Activated T-cell treated with anti-CD3 and anti-CD28 coated beads for 4 hours (primary cell): ENCODE measurements at regions not wholly inside any gene's neighbourhood (a gene's known extent, or its start where the extent isn't known, plus 50 kb on each side); places are given as distances from the start of the nearest gene placed in this dataset.
"Not testable (repeated sequence)": the region's sequence is repeated elsewhere in the genome, so short reads cannot be mapped to it uniquely, and the experiment has no call there.

ENCODE experiments used
- DNase-seq: peaks from one replicate; pipeline ENCODE4 v3.0.0-alpha.2; 2020

DNA sequence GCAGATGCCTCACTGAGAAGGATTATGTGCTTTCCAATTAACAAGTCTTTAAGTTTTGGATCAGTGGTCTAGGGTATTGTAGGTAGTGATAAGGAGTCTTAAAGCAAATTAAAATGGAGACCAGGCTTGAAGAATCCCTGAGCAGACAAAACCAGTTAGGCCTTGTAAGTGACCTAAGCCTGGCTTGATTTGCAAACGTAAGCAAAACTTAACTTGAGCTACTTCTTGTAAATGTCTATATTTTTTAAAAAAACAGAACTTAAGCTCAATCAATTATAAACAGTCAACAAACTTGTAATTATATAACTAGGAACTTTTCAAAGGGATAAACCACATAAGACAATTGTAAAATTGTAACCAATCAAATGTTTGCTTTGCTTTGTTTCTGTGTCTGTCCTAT, 72.7 kb upstream of the NALF2 start:
- no peak for DNase-seq

DNA sequence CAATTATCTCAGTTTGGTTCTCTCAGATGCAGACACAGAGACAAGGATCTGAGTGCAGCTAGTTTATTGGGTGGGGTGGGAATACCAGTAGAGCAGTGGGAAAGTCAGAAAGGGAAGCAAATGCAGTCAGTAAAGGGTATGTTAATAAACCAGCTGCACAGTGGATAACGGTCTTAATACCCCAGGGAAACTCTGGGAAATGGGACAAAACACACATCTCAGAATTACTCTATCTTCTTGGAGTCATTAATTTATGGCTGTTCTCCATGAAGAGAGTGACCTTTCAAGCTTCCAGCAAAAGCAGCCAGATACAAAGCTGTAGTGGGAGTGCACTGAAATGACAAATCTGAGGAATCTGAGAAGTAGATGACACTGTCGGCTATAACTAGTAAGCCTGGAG, 73.3 kb upstream of the NALF2 start:
- DNase-seq = no peak

GRCh38 chrX:69429339-69430015, 74.6 kb upstream of the NALF2 start:
- DNase-seq = no peak

DNA sequence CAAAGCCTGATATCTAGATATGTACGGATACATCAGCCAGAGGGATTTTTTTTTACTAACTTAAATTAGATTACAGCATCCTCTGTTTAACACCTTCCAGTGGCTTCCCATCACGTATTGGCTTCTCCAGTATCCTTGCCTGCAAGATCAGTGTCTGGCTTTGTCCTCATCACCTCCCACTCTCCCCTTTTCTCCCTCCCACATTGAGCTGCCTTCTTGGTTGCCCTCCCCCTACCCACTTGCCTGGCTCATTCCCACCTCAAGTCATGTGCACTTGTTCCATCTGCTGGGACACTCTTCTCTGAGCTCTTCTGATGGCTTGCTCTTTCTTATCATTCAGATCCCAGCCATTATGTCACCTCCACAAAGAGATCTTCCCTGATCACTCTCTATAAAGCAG, 75.9 kb upstream of the NALF2 start:
- no peak for DNase-seq

DNA sequence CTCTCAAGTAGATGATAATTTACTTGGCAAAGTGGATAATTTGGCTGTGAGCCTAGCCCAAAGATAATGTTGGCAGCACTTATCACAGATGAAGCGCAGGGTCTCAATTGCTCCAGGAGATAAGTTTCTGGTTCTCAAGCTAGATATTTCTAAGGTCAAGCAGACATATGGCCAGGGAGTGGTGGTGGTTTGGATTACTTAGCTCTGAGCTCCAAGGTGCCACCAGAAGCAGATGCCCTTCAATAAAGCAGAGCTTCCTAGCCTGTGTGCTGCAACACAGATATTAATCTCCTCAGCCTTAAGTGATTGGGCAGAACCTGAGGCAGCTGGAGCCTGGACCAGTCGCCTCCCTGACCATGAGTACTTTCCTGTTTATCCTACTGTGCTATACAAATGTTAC, 79.2 kb upstream of the NALF2 start:
- no peak for DNase-seq

DNA sequence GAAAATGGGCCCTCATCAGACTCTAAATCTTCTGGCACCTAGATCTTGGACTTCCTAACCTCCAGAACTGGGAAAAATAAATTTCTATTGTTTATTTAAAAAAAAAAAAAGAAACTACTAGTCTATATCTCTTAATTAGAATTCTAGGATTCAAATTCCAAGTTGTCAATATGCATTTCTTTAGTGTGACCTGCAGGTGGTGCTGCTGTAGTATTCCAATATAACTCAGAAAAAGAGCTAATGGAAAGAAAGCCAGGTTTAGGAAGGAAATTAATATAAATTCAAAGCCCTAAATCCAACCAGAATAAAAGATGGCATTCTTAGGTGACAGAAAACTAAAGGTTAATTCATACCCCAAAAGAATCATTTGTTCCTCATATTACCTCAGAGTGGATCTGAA, 80.0 kb upstream of the NALF2 start:
- DNase-seq = no peak

GRCh38 chrX:69422208-69422607, 81.9 kb upstream of the NALF2 start:
- not testable (repeated sequence) for DNase-seq

GRCh38 chrX:69415698-69416097, 88.4 kb upstream of the NALF2 start:
- DNase-seq = no peak

- no peak for DNase-seq
Measured at GRCh38 chrX:69412661-69413060, 91.5 kb upstream of the NALF2 start.

DNA sequence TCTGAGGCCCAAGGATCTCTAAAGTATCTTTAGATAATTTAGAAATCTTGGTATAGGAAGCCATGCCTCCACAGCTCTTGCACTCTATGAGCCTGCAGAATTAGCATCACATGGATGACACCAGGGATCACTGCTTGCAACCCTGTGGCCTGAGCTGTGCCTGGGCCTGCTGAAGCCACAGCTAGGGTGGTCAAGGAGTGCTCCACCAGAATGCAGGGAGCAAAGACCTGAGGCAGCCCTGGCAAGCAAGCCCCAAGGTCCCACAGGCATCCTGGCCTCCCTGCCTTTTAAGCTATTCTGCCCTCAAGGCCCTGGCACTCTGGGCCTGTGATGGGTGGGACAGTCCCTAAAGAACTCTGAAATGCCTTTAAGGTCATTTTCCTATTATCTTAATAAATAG, 105.2 kb upstream of the NALF2 start:
- no peak for DNase-seq

DNA sequence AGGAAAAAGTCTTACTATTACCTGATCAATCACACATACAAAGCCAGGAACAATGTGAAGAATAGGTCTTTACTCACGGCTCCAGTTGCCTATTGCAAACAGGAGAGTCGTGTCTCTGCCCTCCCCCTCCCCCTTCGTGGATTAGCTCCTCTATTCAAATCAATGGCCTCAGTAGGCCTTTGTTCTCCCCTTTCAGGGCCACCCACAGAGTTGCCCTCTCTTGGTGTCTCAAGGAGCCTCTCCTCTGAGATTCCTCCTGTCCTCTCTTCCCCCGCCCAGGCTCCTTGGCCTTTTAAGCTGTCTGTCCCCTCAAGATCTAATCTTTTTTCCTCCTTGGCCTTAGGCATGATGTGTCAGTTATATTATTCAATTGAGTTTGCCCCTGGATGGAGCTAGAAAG, 107.2 kb upstream of the NALF2 start:
- no peak for DNase-seq

GRCh38 chrX:69395306-69395705, 108.8 kb upstream of the NALF2 start:
- DNase-seq = no peak

DNA sequence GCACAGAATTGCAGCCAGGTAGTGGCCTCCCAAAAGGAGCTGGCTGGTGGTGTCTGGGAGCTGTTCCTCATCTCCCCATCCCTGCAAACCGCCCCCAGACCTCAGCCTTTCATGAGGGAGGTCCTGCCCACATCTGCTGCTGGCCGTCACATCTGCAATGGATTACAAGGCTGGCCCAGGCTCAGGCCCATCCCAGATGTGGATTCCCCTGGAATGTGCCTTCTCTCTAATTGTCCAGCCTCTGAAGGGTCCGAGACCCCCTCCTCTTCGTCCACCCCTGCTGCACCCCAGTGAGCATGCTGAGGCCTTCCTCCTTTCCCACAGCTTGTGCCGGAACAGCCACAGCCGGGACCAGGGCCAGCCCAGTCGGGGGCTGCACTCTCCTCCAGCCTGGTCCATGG, 115.0 kb upstream of the NALF2 start:
- DNase-seq = no peak

GRCh38 chrX:69388526-69388925, 115.6 kb upstream of the NALF2 start:
- DNase-seq = no peak

- no peak for DNase-seq
Measured at GRCh38 chrX:69387567-69388487, 116.3 kb upstream of the NALF2 start.

GRCh38 chrX:69386681-69387080, 117.4 kb upstream of the NALF2 start:
- no peak for DNase-seq

DNA sequence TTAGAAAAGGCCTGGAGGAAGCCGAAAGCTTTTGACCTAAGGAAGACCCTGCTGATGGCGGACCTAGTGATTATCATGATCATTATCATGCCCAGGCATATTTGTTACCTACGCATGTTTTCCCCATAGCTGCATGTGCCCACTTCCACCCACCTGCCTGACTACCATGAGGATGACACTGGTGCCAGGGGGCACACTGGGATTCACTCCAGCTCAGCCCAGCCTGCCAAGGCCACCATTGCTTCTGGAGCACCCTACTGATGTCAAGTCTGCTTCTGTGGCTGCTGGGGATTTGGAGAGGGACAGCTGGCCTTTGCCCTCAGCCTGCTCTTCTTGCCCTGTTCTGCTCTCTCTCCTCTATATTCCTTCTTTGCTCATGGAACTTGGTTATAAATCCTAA, 124.7 kb upstream of the NALF2 start:
- no peak for DNase-seq

DNA sequence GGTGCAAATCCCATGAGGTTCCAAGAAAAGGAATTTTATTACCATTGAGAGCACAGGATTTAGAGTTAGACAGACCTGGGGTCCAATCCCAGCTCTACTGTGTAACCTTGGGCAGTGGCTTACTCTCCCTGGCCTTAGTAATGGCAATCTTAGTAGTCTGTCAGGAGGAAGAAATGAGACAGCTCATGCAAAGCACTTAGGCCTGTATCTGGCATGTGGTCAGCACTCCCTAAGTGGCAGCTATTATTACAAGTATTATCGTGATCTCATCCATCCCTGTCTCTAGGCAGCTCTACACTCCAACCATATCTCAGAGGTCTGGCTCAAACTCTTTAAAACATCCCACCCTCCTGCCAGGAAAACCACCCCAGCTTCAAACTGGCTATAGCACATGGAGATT, 129.6 kb upstream of the NALF2 start:
- DNase-seq = no peak

DNA sequence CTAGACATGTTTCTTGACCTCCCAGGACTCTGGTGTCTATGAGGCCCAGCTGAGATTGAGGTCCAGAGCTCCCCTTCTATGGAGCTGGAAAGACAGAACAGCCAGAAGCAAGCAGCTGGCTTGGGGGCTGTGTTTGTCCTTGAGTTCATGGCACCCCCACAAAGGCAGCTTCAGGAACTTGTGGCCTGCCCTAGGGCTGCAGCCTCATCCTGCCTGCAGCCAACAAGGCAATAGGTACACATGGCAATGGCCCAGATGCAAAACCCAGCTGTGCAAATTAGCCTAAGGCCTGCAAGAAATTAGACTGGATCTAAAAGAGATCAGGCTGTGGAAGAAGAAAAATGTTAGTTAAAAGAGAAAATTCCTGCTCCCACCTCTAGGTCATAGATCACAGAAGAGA, 131.7 kb upstream of the NALF2 start:
- DNase-seq = no peak

- DNase-seq = no peak
Measured at GRCh38 chrX:69371159-69371558, 133.0 kb upstream of the NALF2 start.

GRCh38 chrX:69369999-69370398, 134.1 kb upstream of the NALF2 start:
- no peak for DNase-seq

GRCh38 chrX:69366183-69366582, 137.9 kb upstream of the NALF2 start:
- DNase-seq = no peak

GRCh38 chrX:69365755-69366154, 138.4 kb upstream of the NALF2 start:
- no peak for DNase-seq

DNA sequence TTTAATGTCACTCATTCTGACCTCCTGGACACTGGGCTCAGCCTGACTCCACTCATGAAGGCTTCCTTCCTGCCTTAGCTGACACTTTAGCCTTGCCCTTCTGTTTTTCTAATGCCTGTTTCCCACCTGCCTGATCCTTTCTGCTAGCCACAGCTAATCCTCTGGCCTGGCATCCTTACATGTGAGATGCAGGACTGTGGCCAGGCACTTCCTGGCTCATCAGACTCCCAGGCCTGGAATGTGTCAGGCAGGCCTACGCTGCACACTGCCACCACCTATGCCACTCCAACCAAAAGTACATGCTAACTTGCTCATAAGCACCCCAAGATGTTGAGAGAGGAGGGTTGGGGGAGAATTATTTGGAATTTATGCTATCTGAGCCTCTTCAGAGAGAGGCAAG, 138.8 kb upstream of the NALF2 start:
- DNase-seq = no peak

- DNase-seq = no peak
Measured at GRCh38 chrX:69362856-69363255, 141.3 kb upstream of the NALF2 start.
